ENCODE measurements at regions not wholly inside any gene's neighbourhood (a gene's known extent, or its start where the extent isn't known, plus 50 kb on each side); places are given as distances from the start of the nearest gene placed in this dataset.

DNA sequence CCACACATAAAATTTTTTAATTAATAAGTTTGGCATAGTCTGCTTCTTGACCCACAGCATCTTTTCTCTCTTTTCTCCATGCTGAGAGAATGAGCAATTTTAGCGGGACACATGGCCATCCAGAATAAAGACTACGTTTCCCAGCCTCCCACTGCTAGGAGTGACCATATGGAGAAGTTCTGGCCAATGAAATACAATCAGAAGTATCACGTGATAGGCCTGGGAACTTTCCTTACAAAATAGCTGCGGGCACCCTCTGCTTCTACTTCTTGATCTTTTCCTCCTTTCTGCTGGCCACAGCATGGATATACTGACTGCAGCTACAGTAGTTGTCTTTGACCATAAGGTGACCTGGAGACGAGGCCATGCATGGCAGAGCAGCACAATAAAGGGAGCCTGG, 348.0 kb downstream of the BCOR start:
- Mint-ChIP-seq H3K27ac (ENCODE audit: unreplicated experiment) (no peak overlapping the region), H3K27me3 (ENCODE audit: insufficient read depth, unreplicated experiment) (no peaks in the 10 kb centered on the region), H3K4me3 (ENCODE audit: unreplicated experiment) (no peak overlapping the region), H3K4me1 (ENCODE audit: low read depth, unreplicated experiment) (peaks cover 9% of the 10 kb centered on the region), H3K9me3 (ENCODE audit: unreplicated experiment) (no peaks in the 10 kb centered on the region), H3K36me3 (ENCODE audit: insufficient read depth, unreplicated experiment) (no peaks in the 10 kb centered on the region)
- no TSS peak for BruUV-seq (replicated peaks)
- Histone ChIP-seq H3K9me3 (no peaks in the 10 kb centered on the region), H3K27me3 (replicated peaks; ENCODE audit: control insufficient read depth, insufficient read depth, low read length) (no peaks in the 10 kb centered on the region), H3K36me3 (ENCODE audit: control insufficient read depth, insufficient read depth, low read length) (no peaks in the 10 kb centered on the region), H3K4me1 (peaks cover 12% of the 10 kb centered on the region), H3K4me3 (ENCODE audit: low read depth, low read length) (no peak overlapping the region)
- ChIA-PET CTCF (no interaction called here), POLR2A (no interaction called here)
- intact Hi-C loops (cut with micrococcal nuclease; ENCODE audit: unreplicated experiment) = loop anchor here (10.0 kb wide), 1 partner anchor 205 kb away; no protein-coding TSS in a partner anchor
- DNase-seq = no peak
- no peak for TF ChIP-seq CTCF (IDR thresholded peaks at IDR 0.05; ENCODE audit: insufficient read depth in 1 of 2, low read depth in 1 of 2, low read length in 1 of 2, severe bottlenecking in 1 of 2, unreplicated experiment in 1 of 2)

DNA sequence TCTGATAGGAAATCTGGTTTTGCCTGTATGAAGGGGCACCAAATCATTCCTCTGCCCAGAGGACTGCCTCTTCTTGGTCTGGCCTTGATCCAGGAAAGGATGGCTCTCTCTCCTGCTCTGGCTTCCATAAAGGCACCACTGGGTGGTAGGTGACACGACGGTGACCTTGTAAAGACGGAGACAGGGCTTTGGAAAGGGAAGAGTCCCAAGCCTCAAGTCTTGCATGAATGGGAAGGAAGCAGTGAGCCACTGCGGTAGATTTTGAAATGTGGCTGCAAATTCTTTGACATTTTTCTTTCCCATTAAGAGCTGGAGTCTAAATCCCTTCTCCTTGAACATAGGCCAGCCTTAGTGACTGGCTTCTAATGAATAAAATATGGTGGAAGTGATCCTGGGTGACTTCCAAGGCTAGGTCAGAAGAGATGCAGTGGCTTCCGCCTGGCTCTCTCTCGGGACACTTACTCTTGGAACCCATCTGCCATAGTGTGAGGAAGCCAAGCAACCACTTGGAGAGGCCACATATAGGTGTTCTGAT, 347.4 kb downstream of the BCOR start:
- Mint-ChIP-seq H3K36me3 (ENCODE audit: insufficient read depth, unreplicated experiment) (no peaks in the 10 kb centered on the region), H3K4me1 (ENCODE audit: low read depth, unreplicated experiment) (peaks cover 9% of the 10 kb centered on the region), H3K27ac (ENCODE audit: unreplicated experiment) (no peak overlapping the region), H3K9me3 (ENCODE audit: unreplicated experiment) (no peaks in the 10 kb centered on the region), H3K27me3 (ENCODE audit: insufficient read depth, unreplicated experiment) (no peaks in the 10 kb centered on the region), H3K4me3 (ENCODE audit: unreplicated experiment) (no peak overlapping the region)
- DNase-seq = no peak
- TF ChIP-seq CTCF (IDR thresholded peaks at IDR 0.05; ENCODE audit: insufficient read depth in 1 of 2, low read depth in 1 of 2, low read length in 1 of 2, severe bottlenecking in 1 of 2, unreplicated experiment in 1 of 2) = no peak
- ChIA-PET CTCF (no interaction called here), POLR2A (no interaction called here)
- Histone ChIP-seq H3K4me3 (ENCODE audit: low read depth, low read length) (no peak overlapping the region), H3K27me3 (replicated peaks; ENCODE audit: control insufficient read depth, insufficient read depth, low read length) (no peaks in the 10 kb centered on the region), H3K4me1 (peaks cover 18% of the 10 kb centered on the region), H3K9me3 (no peaks in the 10 kb centered on the region), H3K36me3 (ENCODE audit: control insufficient read depth, insufficient read depth, low read length) (no peaks in the 10 kb centered on the region)
- BruUV-seq (replicated peaks) = no TSS peak
- intact Hi-C loops (cut with micrococcal nuclease; ENCODE audit: unreplicated experiment) = loop anchor here (10.0 kb wide), 1 partner anchor 204 kb away; no protein-coding TSS in a partner anchor

GRCh38 chrX:39750848-39751247, 346.9 kb downstream of the BCOR start:
- no peaks in the 10 kb centered on the region for H3K9me3 ChIP-seq
- no peak for TF ChIP-seq CTCF (IDR thresholded peaks at IDR 0.05; ENCODE audit: insufficient read depth in 1 of 2, low read depth in 1 of 2, low read length in 1 of 2, severe bottlenecking in 1 of 2, unreplicated experiment in 1 of 2)
- H3K27me3 Mint-ChIP-seq (ENCODE audit: insufficient read depth, unreplicated experiment) = no peaks in the 10 kb centered on the region
- DNase-seq = no peak
- H3K4me3 ChIP-seq (ENCODE audit: low read depth, low read length) = no peak overlapping the region
- intact Hi-C loops (cut with micrococcal nuclease; ENCODE audit: unreplicated experiment) = loop anchor here (10.0 kb wide), 1 partner anchor 204 kb away; no protein-coding TSS in a partner anchor
- ChIA-PET POLR2A (no interaction called here), CTCF (no interaction called here)
- H3K36me3 ChIP-seq (ENCODE audit: control insufficient read depth, insufficient read depth, low read length) = no peaks in the 10 kb centered on the region
- H3K4me1 ChIP-seq = peaks cover 23% of the 10 kb centered on the region
- no peaks in the 10 kb centered on the region for H3K36me3 Mint-ChIP-seq (ENCODE audit: insufficient read depth, unreplicated experiment)
- H3K9me3 Mint-ChIP-seq (ENCODE audit: unreplicated experiment) = no peaks in the 10 kb centered on the region
- peaks cover 9% of the 10 kb centered on the region for H3K4me1 Mint-ChIP-seq (ENCODE audit: low read depth, unreplicated experiment)
- BruUV-seq (replicated peaks) = no TSS peak
- H3K27ac Mint-ChIP-seq (ENCODE audit: unreplicated experiment) = no peak overlapping the region
- no peaks in the 10 kb centered on the region for H3K27me3 ChIP-seq (replicated peaks; ENCODE audit: control insufficient read depth, insufficient read depth, low read length)
- H3K4me3 Mint-ChIP-seq (ENCODE audit: unreplicated experiment) = no peak overlapping the region

Data from Caco-2 (cell line).